SH-SY5Y (cell line): ENCODE measurements at regions not wholly inside any gene's neighbourhood (a gene's known extent, or its start where the extent isn't known, plus 50 kb on each side); places are given as distances from the start of the nearest gene placed in this dataset.

Experiments
- GATA2 ChIP-seq: IDR thresholded peaks from 2 replicates; pipeline ENCODE4 v1.6.1; 2011; ENCODE audit warnings: mild to moderate bottlenecking, low read depth, low read length
- GATA3 ChIP-seq: IDR thresholded peaks from 2 replicates; pipeline ENCODE4 v1.6.1; 2011; ENCODE audit warnings: low read depth, mild to moderate bottlenecking, low read length, moderate library complexity

DNA sequence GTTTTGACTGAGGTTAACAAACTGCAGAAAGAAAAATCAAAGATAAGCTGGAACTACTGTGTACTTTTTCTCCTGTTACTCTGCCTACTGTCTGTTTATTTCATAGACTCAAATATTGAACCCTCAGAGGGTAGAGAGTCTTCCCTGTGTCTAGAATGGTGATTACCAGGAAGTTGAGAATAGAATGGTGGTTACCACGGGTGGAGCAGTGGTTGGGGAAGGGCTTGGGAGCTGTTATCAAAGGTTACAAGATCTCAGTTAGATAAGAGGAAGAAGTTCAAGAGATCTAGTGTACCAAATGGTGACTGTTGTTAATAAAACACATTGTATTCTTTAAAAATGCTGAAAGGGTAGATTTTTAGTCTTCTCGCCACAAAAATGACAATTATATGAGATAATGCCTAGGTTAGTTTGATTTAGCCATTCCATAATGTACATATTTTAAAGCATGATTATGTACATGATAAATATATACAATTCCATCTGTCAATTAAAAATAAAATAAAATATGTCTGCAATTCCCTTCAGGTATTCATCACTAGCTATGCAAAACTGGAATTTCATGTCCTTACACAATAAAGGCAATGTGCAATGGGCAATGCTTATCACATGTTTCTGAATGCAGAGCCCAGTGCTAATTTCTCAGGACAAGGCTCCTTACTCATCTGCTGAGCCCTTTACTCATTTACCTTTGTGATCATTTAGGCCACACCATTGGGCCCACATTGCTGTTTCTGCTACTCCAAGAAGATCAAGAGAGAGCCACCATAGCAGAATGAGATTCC, 474.3 kb upstream of the CAMK1G start:
- TF ChIP-seq GATA2 (no peak), GATA3 (no peak)

DNA sequence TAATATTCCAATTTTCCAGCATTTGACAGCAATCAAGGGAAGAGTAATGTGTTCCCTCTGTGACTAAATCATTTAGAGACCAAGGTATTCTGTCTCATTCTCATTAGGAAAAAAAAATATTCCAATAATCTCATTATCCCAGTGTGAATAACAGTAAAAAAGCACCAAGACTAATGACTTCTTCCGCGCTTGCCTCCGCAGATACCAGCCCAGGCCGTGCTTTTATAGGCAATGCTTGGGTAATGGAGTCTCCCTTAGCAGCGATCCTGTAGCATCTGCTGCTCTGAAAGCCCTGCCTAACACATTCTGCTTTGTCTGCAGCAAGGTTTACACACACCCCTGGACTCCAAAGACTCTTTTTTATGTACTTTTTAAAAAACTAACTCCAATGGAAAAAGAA, 470.0 kb upstream of the CAMK1G start:
- TF ChIP-seq GATA3 (no peak), GATA2 (no peak)

DNA sequence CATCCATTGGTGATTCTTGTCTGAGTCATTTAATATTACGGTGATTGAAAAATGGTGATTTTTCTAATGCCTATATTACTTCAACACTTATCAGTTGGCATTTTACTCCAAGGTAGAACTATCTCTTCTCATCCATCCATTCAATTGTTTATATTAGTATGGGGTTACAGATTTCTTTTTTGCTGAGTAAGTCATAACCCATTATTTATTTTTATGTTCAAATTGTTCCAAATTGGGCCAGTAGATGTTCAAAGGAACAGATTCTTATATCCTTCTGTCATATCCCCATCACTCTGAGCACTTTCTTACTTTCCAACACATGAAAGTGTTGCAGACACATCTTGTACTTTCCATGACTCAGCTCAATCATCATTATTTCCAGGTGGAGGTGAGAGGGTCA, 466.8 kb upstream of the CAMK1G start:
- TF ChIP-seq GATA2 (no peak), GATA3 (no peak)

DNA sequence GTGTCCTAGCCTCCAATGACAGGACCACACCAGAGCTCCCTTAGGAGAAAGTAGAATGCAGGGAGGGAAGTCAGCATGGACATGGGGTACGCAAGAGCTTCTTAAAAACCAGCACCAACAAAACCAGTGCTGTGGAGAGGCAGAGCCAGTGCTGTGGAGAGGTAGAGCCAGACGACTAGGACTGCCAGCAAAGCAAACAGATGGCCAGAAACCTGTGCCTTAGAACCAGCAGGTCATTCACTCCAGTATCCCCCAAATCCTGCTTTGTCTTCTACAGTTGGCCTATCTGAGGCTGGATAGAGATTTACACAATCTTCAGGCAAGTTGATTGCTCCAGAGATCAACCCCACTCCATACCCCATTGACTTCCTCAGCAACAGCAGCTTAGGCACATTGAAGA, 459.9 kb upstream of the CAMK1G start:
- TF ChIP-seq GATA2: no peak
- TF ChIP-seq GATA3: no peak

DNA sequence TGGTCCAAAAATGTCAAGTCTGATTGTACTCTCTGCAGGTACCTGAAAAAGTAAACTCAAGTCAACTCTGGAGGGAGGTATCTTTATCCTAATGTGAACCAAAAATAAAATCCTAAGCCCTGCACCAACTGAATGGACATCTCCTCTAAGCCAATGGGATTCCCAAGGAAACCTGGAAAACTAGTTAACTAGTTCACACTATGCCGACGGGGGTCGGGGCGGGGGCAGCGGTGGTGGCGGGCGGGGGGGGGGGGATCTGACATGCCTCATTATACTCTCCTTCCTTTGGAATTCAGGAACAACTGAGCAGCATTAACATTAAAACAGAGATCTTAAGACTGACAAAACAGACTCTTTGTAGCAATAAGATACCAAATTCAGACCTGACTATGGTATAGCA, 452.6 kb upstream of the CAMK1G start:
- TF ChIP-seq GATA3: no peak
- no peak for TF ChIP-seq GATA2

DNA sequence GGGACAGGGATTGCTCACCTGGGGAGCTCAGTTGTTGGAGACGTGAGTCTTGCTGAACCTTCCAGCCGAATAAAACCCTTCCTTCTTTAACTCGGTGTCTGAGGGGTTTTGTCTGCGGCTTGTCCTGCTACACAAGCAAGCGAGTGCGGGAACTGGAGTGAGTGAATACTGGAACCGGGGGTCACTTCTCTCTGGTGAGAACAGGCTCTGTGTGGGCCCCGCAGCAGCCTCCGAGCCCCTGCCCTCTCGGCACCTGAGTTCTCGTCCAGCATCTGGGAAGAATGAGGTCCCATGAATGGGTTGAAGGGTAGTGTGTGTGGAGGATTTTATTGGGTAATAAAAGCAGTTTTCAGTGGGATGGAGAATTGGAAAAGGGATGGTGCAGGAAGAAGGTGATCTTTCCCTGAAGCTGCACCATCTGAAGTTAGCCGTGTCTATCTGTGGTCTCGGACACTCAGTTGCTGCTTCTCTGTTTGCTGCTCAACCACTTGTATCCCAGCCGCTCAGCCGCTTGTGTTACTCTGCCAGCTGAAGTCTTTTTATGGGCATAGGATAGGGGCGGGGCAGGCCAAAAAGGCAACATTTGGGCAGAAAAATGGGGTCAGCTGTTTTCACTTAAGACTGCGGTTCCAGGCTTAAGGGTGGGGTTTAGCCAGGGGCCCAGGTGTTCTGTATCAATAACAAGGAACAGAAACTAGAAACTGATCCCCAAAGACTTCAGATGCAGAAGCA, 450.6 kb upstream of the CAMK1G start:
- TF ChIP-seq GATA2 (no peak), GATA3 (no peak)

DNA sequence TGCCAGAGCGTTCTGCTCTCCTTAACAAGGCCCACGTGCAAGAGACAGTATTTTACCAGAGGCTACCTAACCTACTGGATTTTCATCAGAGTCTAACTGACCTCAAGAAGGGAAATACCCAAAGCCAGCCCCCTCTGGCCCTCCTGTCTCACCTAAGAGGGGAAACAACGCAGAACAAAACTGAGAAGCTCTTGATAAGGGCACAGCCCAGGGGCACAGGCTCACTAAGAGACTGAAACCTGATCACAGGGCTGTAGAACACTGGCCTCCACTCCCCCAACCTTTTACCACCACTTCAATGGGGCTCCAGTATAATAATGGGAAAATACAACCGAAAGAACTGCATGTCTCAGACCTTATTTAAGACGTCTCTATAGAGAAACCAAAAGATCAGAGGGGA, 449.5 kb upstream of the CAMK1G start:
- TF ChIP-seq GATA2 (no peak), GATA3 (no peak)

DNA sequence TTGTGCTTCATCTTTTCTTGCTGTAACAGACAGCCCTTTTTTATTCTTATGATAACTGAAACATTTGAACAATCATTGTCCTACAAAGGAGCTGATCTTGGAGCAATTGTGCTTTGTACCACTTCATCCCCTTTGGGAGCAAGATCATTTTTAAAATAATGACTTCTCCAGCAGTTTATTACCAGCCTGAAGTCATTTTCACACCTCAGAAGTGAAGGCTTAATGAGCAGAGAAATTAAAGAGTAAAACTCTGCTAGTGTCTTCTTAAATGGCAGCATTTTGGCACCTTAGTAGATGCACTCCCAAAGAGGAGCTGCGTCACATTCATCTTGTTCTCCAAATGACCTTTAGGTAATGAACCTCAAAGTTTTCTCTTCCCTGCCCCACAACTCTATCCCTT, 439.6 kb upstream of the CAMK1G start:
- TF ChIP-seq GATA2 (no peak), GATA3 (no peak)

DNA sequence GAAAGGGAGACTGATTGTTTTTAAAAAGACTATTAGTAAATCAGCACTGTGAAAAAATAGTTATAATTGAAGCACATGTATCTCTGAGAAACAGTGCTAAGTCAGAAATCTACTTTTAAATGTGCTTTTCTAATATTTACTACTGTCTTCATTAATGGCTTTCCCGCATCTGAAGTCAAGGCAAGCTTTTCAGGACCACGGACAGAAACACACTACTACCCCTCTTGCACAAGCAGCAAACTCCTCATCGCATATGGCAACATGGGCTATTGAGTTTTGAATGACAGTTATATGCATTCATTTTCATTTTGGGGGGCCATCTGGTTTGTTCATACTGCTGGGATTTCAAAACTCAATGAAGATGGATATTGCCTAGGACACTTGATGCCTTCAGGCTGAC, 433.4 kb upstream of the CAMK1G start:
- no peak for TF ChIP-seq GATA2
- no peak for TF ChIP-seq GATA3

DNA sequence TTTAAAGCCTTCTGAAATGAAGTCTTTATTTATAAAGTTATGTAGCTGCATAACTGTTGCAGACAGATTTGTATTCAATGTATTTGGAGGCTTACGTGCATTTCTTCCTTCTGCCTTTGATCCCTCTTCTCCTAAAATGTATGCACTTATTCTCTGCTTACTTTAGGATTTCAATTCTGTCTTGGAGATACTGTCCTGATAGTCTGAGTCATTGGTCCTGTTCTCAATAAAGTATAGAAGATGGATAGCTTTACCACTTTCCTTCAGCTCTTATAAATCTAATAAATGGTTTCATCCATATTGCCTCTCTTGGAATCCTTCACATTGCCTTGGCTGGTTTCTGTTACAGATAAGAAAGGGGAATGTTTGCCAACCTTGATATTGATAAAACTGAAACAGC, 430.1 kb upstream of the CAMK1G start:
- no peak for TF ChIP-seq GATA3
- no peak for TF ChIP-seq GATA2

DNA sequence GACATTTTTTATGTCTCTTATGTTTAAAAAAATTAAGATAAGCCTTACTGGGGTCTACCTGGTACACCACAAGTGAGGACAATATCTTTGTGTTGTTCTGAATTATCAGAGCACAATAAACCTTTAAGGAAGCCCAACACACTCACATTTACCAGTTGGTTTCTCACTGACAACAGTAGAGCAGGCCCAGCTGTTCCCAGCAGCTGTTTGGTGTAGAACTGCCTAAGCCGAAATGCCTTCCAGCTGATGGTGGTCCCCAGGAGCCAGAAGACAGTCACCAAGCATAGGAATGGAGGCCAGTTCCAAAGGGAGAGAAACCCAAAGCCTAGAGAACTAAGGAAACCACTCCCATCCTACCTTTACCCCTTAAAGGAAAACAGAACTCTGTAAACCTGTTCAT, 428.6 kb upstream of the CAMK1G start:
- no peak for TF ChIP-seq GATA3
- no peak for TF ChIP-seq GATA2

DNA sequence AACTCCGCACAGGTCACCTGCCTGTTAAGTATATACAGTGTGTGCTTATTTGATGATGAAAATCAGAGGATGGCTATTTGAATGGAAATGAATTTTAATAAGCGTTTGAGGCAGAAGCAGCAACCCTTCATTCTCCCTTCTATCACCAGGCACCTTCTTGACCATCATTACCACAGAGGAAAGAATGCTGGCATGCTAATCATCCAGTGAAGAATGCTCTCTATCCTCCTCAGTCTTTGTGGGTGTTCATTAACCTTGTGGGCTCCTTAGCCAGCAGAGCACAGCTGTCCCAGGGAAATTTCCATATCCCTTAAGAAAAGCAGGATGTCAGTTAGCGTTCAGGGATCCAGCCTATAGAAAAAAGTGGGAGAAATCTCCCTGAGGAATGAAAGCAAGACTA, 428.0 kb upstream of the CAMK1G start:
- TF ChIP-seq GATA2 (no peak), GATA3 (no peak)

DNA sequence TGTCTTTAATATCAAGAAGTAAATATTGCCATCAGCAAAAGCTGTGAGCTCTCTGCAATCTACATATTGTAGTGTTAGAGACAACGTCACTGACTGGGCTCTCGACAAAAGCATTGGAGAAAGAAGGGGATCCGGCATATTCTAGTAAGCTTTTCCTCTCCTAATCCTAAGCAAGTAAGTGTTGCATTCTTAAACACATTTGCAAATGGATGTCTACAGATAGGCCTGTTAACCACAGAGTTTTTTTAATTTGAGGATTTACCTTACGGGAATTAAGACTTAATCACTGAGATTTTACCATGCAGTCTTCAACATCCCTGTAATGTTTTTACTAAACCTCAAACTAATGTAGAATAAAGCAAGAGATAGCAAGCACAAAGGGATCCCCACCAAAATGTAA, 426.5 kb upstream of the CAMK1G start:
- TF ChIP-seq GATA3: no peak
- TF ChIP-seq GATA2: no peak

DNA sequence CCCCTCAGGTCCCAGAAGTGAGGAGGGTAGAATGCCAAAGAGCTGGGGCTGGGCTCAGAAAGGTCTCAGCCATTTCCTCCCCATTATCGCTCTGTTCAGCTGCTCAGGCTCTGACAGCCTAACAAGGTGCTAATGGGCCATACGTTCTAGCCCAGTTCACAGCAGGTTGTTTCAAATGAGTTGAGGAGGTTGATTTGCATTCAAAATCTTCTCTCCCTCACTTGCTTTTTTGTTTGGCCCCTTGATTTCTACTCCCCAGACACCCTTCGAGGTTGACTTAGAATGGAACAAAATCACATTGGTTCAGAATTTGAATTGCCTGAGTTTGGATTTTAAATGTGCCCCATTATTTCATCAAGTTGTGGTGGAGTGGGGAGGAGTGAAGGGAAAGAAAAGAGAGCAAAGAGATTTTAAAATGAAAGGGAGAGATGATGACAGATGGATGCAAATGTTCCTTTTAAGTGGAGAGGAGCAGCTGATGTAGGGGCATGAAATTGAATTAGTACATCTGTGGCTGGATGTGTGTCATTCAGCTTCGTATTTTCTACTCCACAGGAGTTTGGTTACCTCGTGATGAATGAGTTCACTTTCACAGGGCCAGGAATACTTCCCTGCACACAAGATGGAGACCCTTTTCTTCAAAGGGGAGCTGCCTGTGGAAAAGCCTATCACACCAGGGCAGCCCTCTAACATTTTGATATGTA, 425.8 kb upstream of the CAMK1G start:
- TF ChIP-seq GATA3 (no peak), GATA2 (no peak)

DNA sequence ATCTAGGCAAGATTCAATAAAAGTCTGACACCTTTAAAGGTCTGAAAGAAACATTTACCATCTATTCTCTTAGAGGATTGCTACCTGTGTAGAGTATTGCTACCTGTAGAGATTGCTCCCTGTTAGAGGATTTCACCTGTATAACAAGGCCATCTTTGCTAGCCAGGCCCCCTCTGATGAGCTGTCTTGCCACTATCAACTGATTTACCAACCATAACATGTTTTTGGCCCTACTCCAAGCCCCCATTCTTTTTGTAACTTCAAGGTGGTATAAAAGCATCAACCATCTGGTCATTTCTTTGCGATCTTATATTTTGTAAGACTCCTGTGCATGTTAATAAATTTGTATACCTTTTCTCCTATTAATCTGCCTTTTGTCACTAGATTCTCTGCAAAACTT, 424.7 kb upstream of the CAMK1G start:
- TF ChIP-seq GATA3: no peak
- no peak for TF ChIP-seq GATA2

DNA sequence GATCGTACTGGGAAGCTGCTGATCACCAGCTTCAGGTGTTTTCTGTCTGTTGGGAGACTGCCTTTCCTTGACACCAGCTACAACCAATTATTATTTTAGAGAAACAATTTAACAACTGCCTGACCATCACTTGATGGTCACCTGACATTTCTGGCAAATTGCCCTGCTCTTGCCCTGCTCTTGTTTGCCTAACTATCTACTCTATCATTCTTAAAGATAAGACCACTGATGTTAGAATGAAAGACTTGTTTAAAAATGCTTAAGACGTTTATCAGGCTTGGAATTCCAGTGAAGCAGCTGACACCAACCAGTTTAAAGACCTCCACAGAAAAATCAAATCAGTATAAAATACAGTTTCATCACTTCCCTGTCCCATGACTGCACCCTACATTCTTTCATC, 423.3 kb upstream of the CAMK1G start:
- TF ChIP-seq GATA3 (no peak), GATA2 (no peak)
